PC-3 (cell line): ENCODE measurements at regions not wholly inside any gene's neighbourhood (a gene's known extent, or its start where the extent isn't known, plus 50 kb on each side); places are given as distances from the start of the nearest gene placed in this dataset.

Experiments used
- ATAC-seq: fragments of 200-7000 bp; cut with Tn5 transposase; 2 replicates; pipeline ENCODE4 v1.9.1; 2020; ENCODE audit warnings: mild to moderate bottlenecking, moderate library complexity
- BruUV-seq: library from RNA; stranded (reverse); fragments of 400-500 nt; replicated peaks from 2 replicates; lab custom pipeline; 2021; lab: Mats Ljungman, UMichigan
- CTCF ChIA-PET: fragments of 300-600 bp; sonication (Branson Sonifier 250); formaldehyde crosslinking; loops from one replicate; lab custom pipeline; 2022; ENCODE audit warnings: antibody characterized with exemption; lab: Charles Lee
- POLR2A ChIA-PET: fragments of 300-600 bp; sonication (Branson Sonifier 250); formaldehyde crosslinking; loops from one replicate; lab custom pipeline; 2022; ENCODE audit warnings: antibody characterized with exemption; ENCODE audit not compliant: unreplicated experiment; lab: Charles Lee
- DNase-seq: peaks from one replicate; pipeline ENCODE4 v3.0.0-alpha.2; 2015
- H2AFZ ChIP-seq: fragments of 300-600 bp; sonication (generic); 2 replicates; pipeline ENCODE4 v1.6.0; 2016; ENCODE audit warnings: antibody characterized with exemption, low read length
- H3F3A ChIP-seq: fragments of 300-600 bp; sonication (generic); one replicate; pipeline ENCODE4 v1.6.0; 2017; ENCODE audit warnings: antibody characterized with exemption, low read length, control low read depth, mild to moderate bottlenecking; ENCODE audit not compliant: unreplicated experiment
- H3K27ac ChIP-seq: fragments of 300-600 bp; sonication (generic); 2 replicates; pipeline ENCODE4 v1.5.1; 2016; ENCODE audit warnings: mild to moderate bottlenecking, low read length
- H3K27me3 ChIP-seq: fragments of 300-600 bp; sonication (generic); 2 replicates; pipeline ENCODE4 v1.6.1; 2016; ENCODE audit warnings: low read length, mixed read lengths
- H3K36me3 ChIP-seq: fragments of 300-600 bp; sonication (generic); 2 replicates; pipeline ENCODE4 v1.6.1; 2016; ENCODE audit warnings: low read depth, mixed run types, low read length, mixed read lengths
- H3K4me1 ChIP-seq: fragments of 300-600 bp; sonication (generic); 2 replicates; pipeline ENCODE4 v1.5.1; 2016; ENCODE audit warnings: low read length; ENCODE audit not compliant: insufficient read depth
- H3K4me2 ChIP-seq: fragments of 300-600 bp; sonication (generic); 2 replicates; pipeline ENCODE4 v1.6.0; 2016; ENCODE audit warnings: low read length
- H3K4me3 ChIP-seq: fragments of 300-600 bp; sonication (generic); 2 replicates; pipeline ENCODE4 v1.5.1; 2016; ENCODE audit warnings: mild to moderate bottlenecking, low read length, mixed read lengths
- H3K79me2 ChIP-seq: fragments of 300-600 bp; sonication (generic); 2 replicates; pipeline ENCODE4 v1.6.1; 2017; ENCODE audit warnings: low read length, mixed read lengths
- H3K9ac ChIP-seq: fragments of 300-600 bp; sonication (generic); 2 replicates; pipeline ENCODE4 v1.6.0; 2016; ENCODE audit warnings: mild to moderate bottlenecking, low read length
- H3K9me2 ChIP-seq: fragments of 300-600 bp; sonication (generic); replicated peaks from 2 replicates; pipeline ENCODE4 v1.6.1; 2016; ENCODE audit warnings: mixed run types, low read length, mixed read lengths
- H3K9me3 ChIP-seq: fragments of 300-600 bp; sonication (generic); 2 replicates; pipeline ENCODE4 v1.6.1; 2016; ENCODE audit warnings: low read length, mixed read lengths
- H4K20me1 ChIP-seq: fragments of 300-600 bp; sonication (generic); 2 replicates; pipeline ENCODE4 v1.6.1; 2016; ENCODE audit warnings: low read length, mixed read lengths
- CTCF ChIP-seq: fragments of 300-600 bp; sonication (generic); conservative IDR thresholded peaks from 2 replicates; pipeline ENCODE4 v1.5.1; 2017; ENCODE audit warnings: antibody characterized with exemption, low read depth, mild to moderate bottlenecking, low read length
- EZH2 ChIP-seq: fragments of 300-600 bp; sonication (generic); IDR thresholded peaks from one replicate; pipeline ENCODE4 v1.6.1; 2017; ENCODE audit warnings: antibody characterized with exemption, mild to moderate bottlenecking, low read length; ENCODE audit not compliant: unreplicated experiment
- EZH2phosphoT487 ChIP-seq: fragments of 300-600 bp; sonication (generic); IDR thresholded peaks from 2 replicates; pipeline ENCODE4 v1.6.1; 2018; ENCODE audit warnings: mild to moderate bottlenecking, antibody characterized with exemption, low read length, borderline replicate concordance
- intact Hi-C: fragments of 100-400 bp; cut with micrococcal nuclease; formaldehyde crosslinking; loops from 2 replicates; pipeline ENCODE4 v1.9.0; 2023

GRCh38 chr3:124360563-124360962 lies 368.6 kb upstream of the ROPN1 start:
- Histone ChIP-seq H3K9ac (no peak overlapping the region), H3K79me2 (no peaks in the 10 kb centered on the region), H2AFZ (no peak overlapping the region), H3F3A (no peaks in the 10 kb centered on the region), H3K4me1 (peaks cover 6% of the 10 kb centered on the region; the same call in 1 of the 2 replicates), H3K4me3 (no peak overlapping the region), H3K36me3 (no peaks in the 10 kb centered on the region), H3K27ac (no peak overlapping the region), H3K9me3 (no peaks in the 10 kb centered on the region), H3K9me2 (no peaks in the 10 kb centered on the region), H4K20me1 (no peaks in the 10 kb centered on the region), H3K4me2 (no peak overlapping the region), H3K27me3 (0 out of 2 replicates have a peak, but pooled peaks cover 3% of the 10 kb centered on the region)
- DNase-seq (no peak), ATAC-seq (no peak)
- CTCF ChIA-PET: no interaction called here
- POLR2A ChIA-PET: no interaction called here
- intact Hi-C loops: no loop called here
- no TSS peak for BruUV-seq
- TF ChIP-seq EZH2phosphoT487: no peak
- no peak for TF ChIP-seq EZH2
- no peak for TF ChIP-seq CTCF

- no peak overlapping the region for H2AFZ ChIP-seq
- H3K27me3 ChIP-seq: 0 out of 2 replicates have a peak, but pooled peaks cover 3% of the 10 kb centered on the region
- POLR2A ChIA-PET: no interaction called here
- H3K27ac ChIP-seq: no peak overlapping the region
- no peaks in the 10 kb centered on the region for H3F3A ChIP-seq
- intact Hi-C loops: no loop called here
- no peak overlapping the region for H3K4me2 ChIP-seq
- H3K36me3 ChIP-seq: no peaks in the 10 kb centered on the region
- no peaks in the 10 kb centered on the region for H3K79me2 ChIP-seq
- H3K4me3 ChIP-seq: no peak overlapping the region
- ATAC-seq (no peak), DNase-seq (no peak)
- H3K9me2 ChIP-seq: no peaks in the 10 kb centered on the region
- H4K20me1 ChIP-seq: no peaks in the 10 kb centered on the region
- TF ChIP-seq EZH2phosphoT487: no peak
- TF ChIP-seq CTCF: no peak
- TF ChIP-seq EZH2: no peak
- no peaks in the 10 kb centered on the region for H3K9me3 ChIP-seq
- CTCF ChIA-PET: no interaction called here
- H3K4me1 ChIP-seq: peaks cover 6% of the 10 kb centered on the region; the same call in 1 of the 2 replicates
- no peak overlapping the region for H3K9ac ChIP-seq
- BruUV-seq: no TSS peak
These were observed 368.7 kb upstream of the UMPS start for GRCh38 chr3:124361566-124361965.

- no peaks in the 10 kb centered on the region for H4K20me1 ChIP-seq
- POLR2A ChIA-PET: no interaction called here
- no peak for ATAC-seq
- H3K36me3 ChIP-seq: no peaks in the 10 kb centered on the region
- H2AFZ ChIP-seq: no peak overlapping the region
- TF ChIP-seq EZH2: no peak
- no peak for TF ChIP-seq EZH2phosphoT487
- TF ChIP-seq CTCF: no peak
- H3K4me1 ChIP-seq: peaks cover 6% of the 10 kb centered on the region; the same call in 1 of the 2 replicates
- H3K9me2 ChIP-seq: no peaks in the 10 kb centered on the region
- intact Hi-C loops: no loop called here
- no peaks in the 10 kb centered on the region for H3F3A ChIP-seq
- no peak overlapping the region for H3K9ac ChIP-seq
- no peaks in the 10 kb centered on the region for H3K9me3 ChIP-seq
- no TSS peak for BruUV-seq
- no peak for DNase-seq
- CTCF ChIA-PET: no interaction called here
- no peak overlapping the region for H3K4me2 ChIP-seq
- no peaks in the 10 kb centered on the region for H3K79me2 ChIP-seq
- H3K27ac ChIP-seq: no peak overlapping the region
- 0 out of 2 replicates have a peak, but pooled peaks cover 2% of the 10 kb centered on the region for H3K27me3 ChIP-seq
- no peak overlapping the region for H3K4me3 ChIP-seq
These were observed 367.8 kb upstream of the UMPS start for GRCh38 chr3:124362455-124362854.
